ENCODE measurements at regions not wholly inside any gene's neighbourhood (a gene's known extent, or its start where the extent isn't known, plus 50 kb on each side); places are given as distances from the start of the nearest gene placed in this dataset.

GRCh38 chr6:51490101-51490500 is 597.3 kb downstream of the PKHD1 start:
- TF ChIP-seq CTCF (IDR thresholded peaks at IDR 0.05; ENCODE audit: borderline replicate concordance, insufficient read depth, low read depth, low read length): no peak
- no peak overlapping the region for H3K4me3 ChIP-seq (ENCODE audit: low read depth, low read length)

- TF ChIP-seq CTCF (IDR thresholded peaks at IDR 0.05; ENCODE audit: borderline replicate concordance, insufficient read depth, low read depth, low read length): no peak
- H3K4me3 ChIP-seq (ENCODE audit: low read depth, low read length): no peak overlapping the region
These were observed 593.1 kb downstream of the PKHD1 start for GRCh38 chr6:51494342-51494741.

GRCh38 chr6:51495096-51495495 is 592.3 kb downstream of the PKHD1 start:
- no peak for TF ChIP-seq CTCF (IDR thresholded peaks at IDR 0.05; ENCODE audit: borderline replicate concordance, insufficient read depth, low read depth, low read length)
- H3K4me3 ChIP-seq (ENCODE audit: low read depth, low read length): no peak overlapping the region

- TF ChIP-seq CTCF (IDR thresholded peaks at IDR 0.05; ENCODE audit: borderline replicate concordance, insufficient read depth, low read depth, low read length): no peak
- no peak overlapping the region for H3K4me3 ChIP-seq (ENCODE audit: low read depth, low read length)
These were observed 591.6 kb downstream of the PKHD1 start for GRCh38 chr6:51495610-51496396.

- TF ChIP-seq CTCF (IDR thresholded peaks at IDR 0.05; ENCODE audit: borderline replicate concordance, insufficient read depth, low read depth, low read length): no peak
- H3K4me3 ChIP-seq (ENCODE audit: low read depth, low read length): no peak overlapping the region
These were observed 584.4 kb downstream of the PKHD1 start for GRCh38 chr6:51502996-51503395.

- H3K4me3 ChIP-seq (ENCODE audit: low read depth, low read length): no peak overlapping the region
- no peak for TF ChIP-seq CTCF (IDR thresholded peaks at IDR 0.05; ENCODE audit: borderline replicate concordance, insufficient read depth, low read depth, low read length)
These were observed 582.0 kb downstream of the PKHD1 start for GRCh38 chr6:51505434-51505833.

- H3K4me3 ChIP-seq (ENCODE audit: low read depth, low read length): no peak overlapping the region
- no peak for TF ChIP-seq CTCF (IDR thresholded peaks at IDR 0.05; ENCODE audit: borderline replicate concordance, insufficient read depth, low read depth, low read length)
These were observed 577.8 kb downstream of the PKHD1 start for GRCh38 chr6:51509597-51509996.

All from GM12875 (cell line).